AG04449 (cell line): ENCODE measurements at regions not wholly inside any gene's neighbourhood (a gene's known extent, or its start where the extent isn't known, plus 50 kb on each side); places are given as distances from the start of the nearest gene placed in this dataset.

Experiments
- CTCF ChIA-PET: fragments of 350-600 bp; formaldehyde crosslinking; extraction: SDS; loops from one replicate; lab custom pipeline; 2021; ENCODE audit warnings: antibody characterized with exemption; lab: Yijun Ruan, JAX
- POLR2A ChIA-PET: fragments of 400-600, 350-600 bp; formaldehyde crosslinking; extraction: SDS; loops from one replicate; lab custom pipeline; 2020; ENCODE audit warnings: antibody characterized with exemption, inconsistent platforms; lab: Yijun Ruan, JAX
- DNase-seq: peaks from one replicate; pipeline ENCODE4 v3.0.0-alpha.2; 2010; ENCODE audit warnings: low read depth, low spot score
- H3K4me3 ChIP-seq: 2 replicates; pipeline ENCODE4 v1.5.1; 2011; ENCODE audit warnings: low read depth, mild to moderate bottlenecking, control low read depth, low read length
- CTCF ChIP-seq: IDR thresholded peaks from one replicate; pipeline ENCODE4 v1.5.1; 2011; ENCODE audit warnings: mild to moderate bottlenecking, moderate library complexity, low read length, control low read depth, inconsistent platforms; ENCODE audit not compliant: insufficient read depth; ENCODE audit errors: missing control alignments

- ChIA-PET CTCF (interaction anchor here (0.9 kb wide), 1 partner anchor 10 kb away, joined by 4 read pairs; no protein-coding TSS in a partner anchor), POLR2A (no interaction called here)
- DNase-seq: no peak
- no peak overlapping the region for H3K4me3 ChIP-seq
- no peak for TF ChIP-seq CTCF
Measured at GRCh38 chr14:71198687-71199086, 291.4 kb downstream of the PCNX1 start.

GRCh38 chr14:71201840-71202239 is 294.6 kb downstream of the PCNX1 start:
- DNase-seq: no peak
- H3K4me3 ChIP-seq: no peak overlapping the region
- ChIA-PET POLR2A (interaction anchor here (1.0 kb wide), 1 partner anchor 510 kb away, joined by 3 read pairs; no protein-coding TSS in a partner anchor), CTCF (interaction anchor here (1.1 kb wide), 1 partner anchor 12 kb away, joined by 3 read pairs; no protein-coding TSS in a partner anchor)
- TF ChIP-seq CTCF: no peak

GRCh38 chr14:71202881-71203280 is 295.6 kb downstream of the PCNX1 start:
- POLR2A ChIA-PET: interaction anchor here (1.0 kb wide), 1 partner anchor 509 kb away, joined by 3 read pairs; no protein-coding TSS in a partner anchor
- no peak for DNase-seq
- CTCF ChIA-PET: interaction anchor here (0.8 kb wide), 1 partner anchor 9 kb away, joined by 3 read pairs; no protein-coding TSS in a partner anchor
- TF ChIP-seq CTCF: no peak
- no peak overlapping the region for H3K4me3 ChIP-seq

GRCh38 chr14:71203306-71203705 is 296.0 kb downstream of the PCNX1 start:
- DNase-seq: no peak
- H3K4me3 ChIP-seq: no peak overlapping the region
- CTCF ChIA-PET: interaction anchor here (0.8 kb wide), 1 partner anchor 10 kb away, joined by 3 read pairs; no protein-coding TSS in a partner anchor
- POLR2A ChIA-PET: no interaction called here
- no peak for TF ChIP-seq CTCF

- no peak for DNase-seq
- ChIA-PET CTCF (no interaction called here), POLR2A (no interaction called here)
- H3K4me3 ChIP-seq: no peak overlapping the region
- no peak for TF ChIP-seq CTCF
Measured at GRCh38 chr14:71204231-71204630, 297.0 kb downstream of the PCNX1 start.

- no peak for TF ChIP-seq CTCF
- ChIA-PET CTCF (no interaction called here), POLR2A (no interaction called here)
- no peak for DNase-seq
- H3K4me3 ChIP-seq: no peak overlapping the region
Measured at GRCh38 chr14:71204768-71205167, 297.5 kb downstream of the PCNX1 start.
